ENCODE measurements at regions not wholly inside any gene's neighbourhood (a gene's known extent, or its start where the extent isn't known, plus 50 kb on each side); places are given as distances from the start of the nearest gene placed in this dataset.

DNA sequence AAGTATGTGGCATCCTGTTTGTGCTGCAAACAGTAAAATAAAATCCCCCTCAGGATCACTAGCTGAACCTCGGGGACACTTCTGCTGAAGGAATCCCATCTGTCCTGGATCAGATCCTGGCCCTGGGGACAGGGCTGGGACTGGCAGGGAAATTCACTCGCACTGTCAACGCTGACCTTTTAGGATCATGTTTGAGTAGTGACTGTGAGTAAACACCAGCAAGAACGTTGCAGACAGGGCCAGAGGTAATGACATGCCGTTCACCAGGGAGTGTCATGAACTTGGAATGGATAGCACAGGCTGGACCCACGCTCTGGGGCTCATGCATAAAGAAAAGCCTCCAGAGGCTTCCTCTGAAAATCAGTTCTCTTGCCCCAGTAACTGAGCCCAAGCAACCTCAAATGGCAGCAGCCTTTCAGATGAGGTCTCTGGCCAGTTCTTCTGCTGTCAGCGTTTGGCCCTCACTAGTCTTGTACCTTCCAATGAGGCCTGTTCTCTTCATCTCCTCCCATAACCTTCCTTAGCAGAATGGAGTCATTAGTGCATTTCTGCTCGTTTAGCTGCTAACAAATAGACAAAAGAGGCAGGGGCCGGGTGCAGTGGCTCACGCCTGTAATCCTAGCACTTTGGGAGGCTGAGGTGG is 51.0 kb upstream of the BARX2 start (continued):
- TF ChIP-seq, protein P1, sequence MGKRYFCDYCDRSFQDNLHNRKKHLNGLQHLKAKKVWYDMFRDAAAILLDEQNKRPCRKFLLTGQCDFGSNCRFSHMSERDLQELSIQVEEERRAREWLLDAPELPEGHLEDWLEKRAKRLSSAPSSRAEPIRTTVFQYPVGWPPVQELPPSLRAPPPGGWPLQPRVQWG (CRISPR knock-in tag; IDR thresholded peaks at IDR 0.05; ENCODE audit: borderline replicate concordance, low read depth), result no peak
- TF ChIP-seq ZNF782 (CRISPR knock-in tag; IDR thresholded peaks at IDR 0.05; ENCODE audit: borderline replicate concordance), result peak; percentile 51; the same call in 1 of the 2 replicates
- TF ChIP-seq HIVEP1 (CRISPR knock-in tag; IDR thresholded peaks at IDR 0.05), result no peak
- TF ChIP-seq, protein P2, sequence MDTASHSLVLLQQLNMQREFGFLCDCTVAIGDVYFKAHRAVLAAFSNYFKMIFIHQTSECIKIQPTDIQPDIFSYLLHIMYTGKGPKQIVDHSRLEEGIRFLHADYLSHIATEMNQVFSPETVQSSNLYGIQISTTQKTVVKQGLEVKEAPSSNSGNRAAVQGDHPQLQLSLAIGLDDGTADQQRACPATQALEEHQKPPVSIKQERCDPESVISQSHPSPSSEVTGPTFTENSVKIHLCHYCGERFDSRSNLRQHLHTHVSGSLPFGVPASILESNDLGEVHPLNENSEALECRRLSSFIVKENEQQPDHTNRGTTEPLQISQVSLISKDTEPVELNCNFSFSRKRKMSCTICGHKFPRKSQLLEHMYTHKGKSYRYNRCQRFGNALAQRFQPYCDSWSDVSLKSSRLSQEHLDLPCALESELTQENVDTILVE (CRISPR knock-in tag; IDR thresholded peaks at IDR 0.05), result no peak
- TF ChIP-seq ELF4 (CRISPR knock-in tag; IDR thresholded peaks at IDR 0.05; ENCODE audit: borderline replicate concordance), result no peak
- no peak for TF ChIP-seq ZNF567 (CRISPR knock-in tag; IDR thresholded peaks at IDR 0.05; ENCODE audit: borderline replicate concordance)
- TF ChIP-seq, protein P3, sequence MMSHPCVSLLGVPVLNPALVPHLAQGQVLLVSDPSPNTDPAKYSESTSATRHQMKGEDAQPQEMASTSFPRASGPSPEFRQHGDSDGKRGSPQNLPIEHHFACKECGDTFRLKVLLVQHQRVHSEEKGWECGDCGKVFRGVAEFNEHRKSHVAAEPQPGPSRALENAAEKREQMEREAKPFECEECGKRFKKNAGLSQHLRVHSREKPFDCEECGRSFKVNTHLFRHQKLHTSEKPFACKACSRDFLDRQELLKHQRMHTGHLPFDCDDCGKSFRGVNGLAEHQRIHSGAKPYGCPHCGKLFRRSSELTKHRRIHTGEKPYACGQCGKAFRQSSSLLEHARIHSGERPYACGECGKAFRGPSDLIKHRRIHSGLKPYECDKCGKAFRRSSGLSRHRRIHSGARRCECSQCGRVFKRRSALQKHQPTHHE (CRISPR knock-in tag; IDR thresholded peaks at IDR 0.05; ENCODE audit: borderline replicate concordance), result no peak
- no peak for TF ChIP-seq ZNF101 (CRISPR knock-in tag; IDR thresholded peaks at IDR 0.05; ENCODE audit: borderline replicate concordance, low read depth)
- no peak for TF ChIP-seq KDM5A (IDR thresholded peaks at IDR 0.05; ENCODE audit: borderline replicate concordance, low read length)
- no peak for TF ChIP-seq GABPA (IDR thresholded peaks at IDR 0.05; ENCODE audit: low read depth, low read length)
- no peak for TF ChIP-seq GABPA (CRISPR knock-in tag; IDR thresholded peaks at IDR 0.05; ENCODE audit: low read depth)
- TF ChIP-seq, protein P4, sequence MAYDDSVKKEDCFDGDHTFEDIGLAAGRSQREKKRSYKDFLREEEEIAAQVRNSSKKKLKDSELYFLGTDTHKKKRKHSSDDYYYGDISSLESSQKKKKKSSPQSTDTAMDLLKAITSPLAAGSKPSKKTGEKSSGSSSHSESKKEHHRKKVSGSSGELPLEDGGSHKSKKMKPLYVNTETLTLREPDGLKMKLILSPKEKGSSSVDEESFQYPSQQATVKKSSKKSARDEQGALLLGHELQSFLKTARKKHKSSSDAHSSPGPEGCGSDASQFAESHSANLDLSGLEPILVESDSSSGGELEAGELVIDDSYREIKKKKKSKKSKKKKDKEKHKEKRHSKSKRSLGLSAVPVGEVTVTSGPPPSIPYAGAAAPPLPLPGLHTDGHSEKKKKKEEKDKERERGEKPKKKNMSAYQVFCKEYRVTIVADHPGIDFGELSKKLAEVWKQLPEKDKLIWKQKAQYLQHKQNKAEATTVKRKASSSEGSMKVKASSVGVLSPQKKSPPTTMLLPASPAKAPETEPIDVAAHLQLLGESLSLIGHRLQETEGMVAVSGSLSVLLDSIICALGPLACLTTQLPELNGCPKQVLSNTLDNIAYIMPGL (CRISPR knock-in tag; IDR thresholded peaks at IDR 0.05; ENCODE audit: borderline replicate concordance in 1 of 2, low read depth in 1 of 2), result peak in 1 of 2 experiments; percentile 77; a peak in 1 of 4 replicates
- TF ChIP-seq PTBP1 (IDR thresholded peaks at IDR 0.05; ENCODE audit: low read depth, low read length, poor library complexity, severe bottlenecking), result no peak
- peak; percentile 60; the same call in 1 of the 2 replicates for TF ChIP-seq MTA1 (CRISPR knock-in tag; IDR thresholded peaks at IDR 0.05; ENCODE audit: borderline replicate concordance)
- TF ChIP-seq, protein P5, sequence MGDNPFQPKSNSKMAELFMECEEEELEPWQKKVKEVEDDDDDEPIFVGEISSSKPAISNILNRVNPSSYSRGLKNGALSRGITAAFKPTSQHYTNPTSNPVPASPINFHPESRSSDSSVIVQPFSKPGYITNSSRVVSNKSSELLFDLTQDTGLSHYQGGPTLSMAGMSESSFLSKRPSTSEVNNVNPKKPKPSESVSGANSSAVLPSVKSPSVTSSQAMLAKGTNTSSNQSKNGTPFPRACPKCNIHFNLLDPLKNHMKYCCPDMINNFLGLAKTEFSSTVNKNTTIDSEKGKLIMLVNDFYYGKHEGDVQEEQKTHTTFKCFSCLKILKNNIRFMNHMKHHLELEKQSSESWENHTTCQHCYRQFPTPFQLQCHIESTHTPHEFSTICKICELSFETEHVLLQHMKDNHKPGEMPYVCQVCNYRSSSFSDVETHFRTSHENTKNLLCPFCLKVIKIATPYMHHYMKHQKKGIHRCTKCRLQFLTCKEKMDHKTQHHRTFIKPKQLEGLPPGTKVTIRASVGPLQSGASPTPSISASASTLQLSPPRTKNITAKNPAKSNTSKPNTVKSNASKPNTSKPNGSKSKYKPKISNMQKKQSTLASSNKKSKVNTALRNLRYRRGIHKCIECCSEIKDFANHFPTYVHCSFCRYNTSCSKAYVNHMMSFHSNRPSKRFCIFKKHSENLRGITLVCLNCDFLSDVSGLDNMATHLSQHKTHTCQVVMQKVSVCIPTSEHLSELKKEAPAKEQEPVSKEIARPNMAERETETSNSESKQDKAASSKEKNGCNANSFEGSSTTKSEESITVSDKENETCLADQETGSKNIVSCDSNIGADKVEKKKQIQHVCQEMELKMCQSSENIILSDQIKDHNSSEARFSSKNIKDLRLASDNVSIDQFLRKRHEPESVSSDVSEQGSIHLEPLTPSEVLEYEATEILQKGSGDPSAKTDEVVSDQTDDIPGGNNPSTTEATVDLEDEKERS (CRISPR knock-in tag; IDR thresholded peaks at IDR 0.05), result no peak
- TF ChIP-seq ZFP36L1 (CRISPR knock-in tag; IDR thresholded peaks at IDR 0.05), result 0 out of 2 replicates have a peak, but pooled peaks have one; percentile 55
- TF ChIP-seq, protein P6, sequence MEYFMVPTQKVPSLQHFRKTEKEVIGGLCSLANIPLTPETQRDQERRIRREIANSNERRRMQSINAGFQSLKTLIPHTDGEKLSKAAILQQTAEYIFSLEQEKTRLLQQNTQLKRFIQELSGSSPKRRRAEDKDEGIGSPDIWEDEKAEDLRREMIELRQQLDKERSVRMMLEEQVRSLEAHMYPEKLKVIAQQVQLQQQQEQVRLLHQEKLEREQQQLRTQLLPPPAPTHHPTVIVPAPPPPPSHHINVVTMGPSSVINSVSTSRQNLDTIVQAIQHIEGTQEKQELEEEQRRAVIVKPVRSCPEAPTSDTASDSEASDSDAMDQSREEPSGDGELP (IDR thresholded peaks at IDR 0.05; ENCODE audit: borderline replicate concordance, low read depth), result peak; percentile 38; the same call in 1 of the 2 replicates
- TF ChIP-seq TBL1XR1 (IDR thresholded peaks at IDR 0.05; ENCODE audit: borderline replicate concordance, low read length, partially characterized antibody), result peak; percentile 98
- no peak for TF ChIP-seq ZNF34 (CRISPR knock-in tag; IDR thresholded peaks at IDR 0.05; ENCODE audit: borderline replicate concordance)
- no peak for TF ChIP-seq AKAP8 (CRISPR knock-in tag; IDR thresholded peaks at IDR 0.05)

Data from HepG2 (cell line).